H1 (cell line): ENCODE measurements at regions not wholly inside any gene's neighbourhood (a gene's known extent, or its start where the extent isn't known, plus 50 kb on each side); places are given as distances from the start of the nearest gene placed in this dataset.

Experiments used
- CTCF ChIA-PET: fragments of 300-600 bp; sonication (Branson Sonifier 250); formaldehyde crosslinking; loops from one replicate; lab custom pipeline; 2021; ENCODE audit not compliant: partially characterized antibody; lab: Charles Lee
- POLR2A ChIA-PET: fragments of 300-600 bp; sonication (Branson Sonifier 250); formaldehyde crosslinking; loops from one replicate; lab custom pipeline; 2021; ENCODE audit warnings: inconsistent platforms; ENCODE audit not compliant: partially characterized antibody; lab: Charles Lee
- DNase-seq, 2 experiments: peaks; one replicate each; pipeline versions ENCODE4 v3.0.0 to v3.0.0-alpha.2; 2010 to 2022; ENCODE audit warnings: low spot score in 2 of 2, low read depth in 1 of 2, mixed read lengths in 1 of 2
- FAIRE-seq: peaks from 2 replicates; lab custom pipeline; 2011; peaks lifted over from hg19 to GRCh38; lab: Jason Lieb, UNC
- H2AFZ ChIP-seq: 2 replicates; pipeline ENCODE4 v1.8.1; 2012; ENCODE audit warnings: low read length, inconsistent platforms
- H2AK5ac ChIP-seq: 2 replicates; pipeline ENCODE4 v1.6.1; 2013; ENCODE audit warnings: low read depth, low read length
- H2BK120ac ChIP-seq: replicated peaks from 2 replicates; pipeline ENCODE3; 2013; ENCODE audit warnings: low read depth, low read length, inconsistent platforms
- H2BK12ac ChIP-seq: 2 replicates; pipeline ENCODE4 v1.6.1; 2013; ENCODE audit warnings: low read depth, low read length
- H2BK15ac ChIP-seq: 2 replicates; pipeline ENCODE4 v1.6.1; 2013; ENCODE audit warnings: low read length
- H2BK20ac ChIP-seq: 2 replicates; pipeline ENCODE4 v1.6.1; 2013; ENCODE audit warnings: low read length
- H2BK5ac ChIP-seq: 2 replicates; pipeline ENCODE4 v1.6.1; 2013; ENCODE audit warnings: low read depth, low read length
- H3K14ac ChIP-seq: 2 replicates; pipeline ENCODE4 v1.6.1; 2013; ENCODE audit warnings: inconsistent platforms; ENCODE audit not compliant: insufficient read length
- H3K18ac ChIP-seq: 2 replicates; pipeline ENCODE4 v1.6.1; 2013; ENCODE audit warnings: low read length; ENCODE audit errors: extremely low read depth
- H3K23ac ChIP-seq: 2 replicates; pipeline ENCODE4 v1.6.1; 2013; ENCODE audit warnings: inconsistent platforms; ENCODE audit not compliant: insufficient read length
- H3K23me2 ChIP-seq: 2 replicates; pipeline ENCODE4 v1.6.1; 2013; ENCODE audit warnings: low read depth, low read length
- H3K27ac ChIP-seq: 2 replicates; pipeline ENCODE4 v1.6.1; 2011; ENCODE audit warnings: low read depth, low read length, inconsistent platforms
- H3K27me3 ChIP-seq, 4 experiments: replicated peaks in 1 of 4; 1 replicate in 1 of 4; 2 replicates in 3 of 4; pipeline versions ENCODE4 v1.6.1 to v1.8.1; 2011 to 2013; ENCODE audit warnings: low read length in 3 of 4, mild to moderate bottlenecking in 3 of 4, inconsistent platforms in 2 of 4, mixed read lengths in 2 of 4, moderate library complexity in 1 of 4; ENCODE audit not compliant: control insufficient read depth in 3 of 4, insufficient read depth in 3 of 4; ENCODE audit errors: extremely low read depth in 1 of 4
- H3K36me3 ChIP-seq, 4 experiments: 2 replicates each; pipeline versions ENCODE4 v1.6.1 to v1.8.1; 2011 to 2013; ENCODE audit warnings: mild to moderate bottlenecking in 4 of 4, low read length in 3 of 4, moderate library complexity in 2 of 4, control low read depth in 1 of 4, inconsistent platforms in 1 of 4; ENCODE audit not compliant: insufficient read depth in 4 of 4, control insufficient read depth in 2 of 4
- H3K4ac ChIP-seq: replicated peaks from 2 replicates; pipeline ENCODE3; 2013; ENCODE audit warnings: low read length, low read depth, mixed read lengths, inconsistent platforms; ENCODE audit not compliant: insufficient read length
- H3K4me1 ChIP-seq, 4 experiments: replicated peaks in 1 of 4; 1 replicate in 1 of 4; 2 replicates in 3 of 4; pipeline versions ENCODE4 v1.6.1 to v1.8.1; 2011 to 2013; ENCODE audit warnings: low read length in 3 of 4, inconsistent platforms in 2 of 4, mixed read lengths in 1 of 4; ENCODE audit not compliant: insufficient read depth in 4 of 4, control insufficient read depth in 3 of 4
- H3K4me2 ChIP-seq, 2 experiments: 2 replicates each; pipeline versions ENCODE4 v1.6.1 to v1.8.1; 2011 to 2013; ENCODE audit warnings: low read depth in 2 of 2, low read length in 2 of 2, control low read depth in 1 of 2, inconsistent platforms in 1 of 2, mild to moderate bottlenecking in 1 of 2; ENCODE audit not compliant: insufficient read depth in 1 of 2
- H3K4me3 ChIP-seq, 4 experiments: fragments of 200-600, 300-600 bp in 1 of 4; sonication (generic), shearing (Covaris generic), sonication (Bioruptor Twin) in 1 of 4; 2 replicates each; pipeline versions ENCODE4 v1.5.1 to v1.8.1; 2011 to 2016; ENCODE audit warnings: low read length in 4 of 4, low read depth in 3 of 4, control low read depth in 2 of 4, inconsistent platforms in 2 of 4, mild to moderate bottlenecking in 2 of 4, mixed read lengths in 1 of 4, moderate library complexity in 1 of 4; ENCODE audit not compliant: insufficient read depth in 2 of 4; ENCODE audit errors: extremely low read depth in 1 of 4
- H3K56ac ChIP-seq: replicated peaks from 2 replicates; pipeline ENCODE3; 2013; ENCODE audit warnings: low read depth, mild to moderate bottlenecking, mixed read lengths, low read length, inconsistent platforms; ENCODE audit not compliant: insufficient read length
- H3K79me1 ChIP-seq: 2 replicates; pipeline ENCODE4 v1.6.1; 2013; ENCODE audit warnings: low read depth, low read length, control low read depth
- H3K79me2 ChIP-seq, 2 experiments: 2 replicates each; pipeline versions ENCODE4 v1.6.1 to v1.8.1; 2012 to 2013; ENCODE audit warnings: low read length in 2 of 2, mild to moderate bottlenecking in 2 of 2, inconsistent platforms in 1 of 2; ENCODE audit not compliant: insufficient read depth in 2 of 2, control insufficient read depth in 1 of 2
- H3K9ac ChIP-seq, 4 experiments: replicated peaks in 1 of 4; 1 replicate in 1 of 4; 2 replicates in 3 of 4; pipeline versions ENCODE4 v1.6.1 to v1.8.1; 2011 to 2013; ENCODE audit warnings: low read depth in 3 of 4, low read length in 3 of 4, control low read depth in 2 of 4, mild to moderate bottlenecking in 2 of 4, moderate library complexity in 2 of 4, inconsistent platforms in 1 of 4; ENCODE audit errors: extremely low read depth in 1 of 4
- H3K9me3 ChIP-seq, 2 experiments: 2 replicates each; pipeline versions ENCODE4 v1.6.1 to v1.8.1; 2012 to 2013; ENCODE audit warnings: mild to moderate bottlenecking in 2 of 2, moderate library complexity in 2 of 2, control low read depth in 1 of 2, inconsistent platforms in 1 of 2, low read depth in 1 of 2, low read length in 1 of 2, mixed read lengths in 1 of 2; ENCODE audit not compliant: insufficient read depth in 2 of 2
- H4K20me1 ChIP-seq, 2 experiments: replicated peaks in 1 of 2; 2 replicates each; pipeline versions ENCODE3 to v1.8.1; 2011 to 2013; ENCODE audit warnings: inconsistent platforms in 2 of 2, low read length in 2 of 2, mild to moderate bottlenecking in 1 of 2; ENCODE audit not compliant: insufficient read depth in 2 of 2, control insufficient read depth in 1 of 2
- H4K5ac ChIP-seq: 2 replicates; pipeline ENCODE4 v1.6.1; 2013; ENCODE audit warnings: low read length, low read depth, mixed read lengths, inconsistent platforms; ENCODE audit not compliant: insufficient read length
- H4K8ac ChIP-seq: 2 replicates; pipeline ENCODE4 v1.8.0; 2013; ENCODE audit warnings: mild to moderate bottlenecking, moderate library complexity, low read length, inconsistent platforms; ENCODE audit not compliant: insufficient read depth; ENCODE audit errors: extremely low read depth
- H4K91ac ChIP-seq: replicated peaks from 2 replicates; pipeline ENCODE3; 2013; ENCODE audit warnings: low read length, mixed read lengths, inconsistent platforms; ENCODE audit not compliant: insufficient read length
- BACH1 ChIP-seq: IDR thresholded peaks from 2 replicates; pipeline ENCODE4 v1.6.1; 2012; ENCODE audit warnings: low read length, improper control_type of control experiment
- BRCA1 ChIP-seq: IDR thresholded peaks from 2 replicates; pipeline ENCODE4 v1.6.1; 2012; ENCODE audit warnings: low read depth, low read length, improper control_type of control experiment
- CBX8 ChIP-seq: fragments of 300-800, 300-1000 bp; sonication (generic); IDR thresholded peaks from 2 replicates; pipeline ENCODE4 v1.7.1; 2016; ENCODE audit warnings: low read depth, low read length, borderline replicate concordance
- E2F6 ChIP-seq: IDR thresholded peaks from 2 replicates; pipeline ENCODE4 v1.6.1; 2012; ENCODE audit warnings: inconsistent platforms
- EP300 ChIP-seq, 2 experiments: IDR thresholded peaks; 1 replicate in 1 of 2; 2 replicates in 1 of 2; pipeline ENCODE4 v1.6.1; 2011 to 2012; ENCODE audit warnings: low read depth in 2 of 2, low read length in 2 of 2, mild to moderate bottlenecking in 2 of 2, borderline replicate concordance in 1 of 2, inconsistent platforms in 1 of 2, moderate library complexity in 1 of 2
- EZH2 ChIP-seq: fragments of 200-600 bp; sonication (generic); IDR thresholded peaks from 2 replicates; pipeline ENCODE4 v1.7.1; 2012; ENCODE audit warnings: low read depth, mild to moderate bottlenecking, moderate library complexity, low read length, inconsistent platforms; ENCODE audit not compliant: severe bottlenecking
- FOSL1 ChIP-seq: IDR thresholded peaks from 2 replicates; pipeline ENCODE4 v1.6.1; 2011; ENCODE audit warnings: mild to moderate bottlenecking, low read depth, low read length, moderate library complexity; ENCODE audit not compliant: insufficient read depth
- RBBP5 ChIP-seq: IDR thresholded peaks from 2 replicates; pipeline ENCODE4 v1.7.1; 2012; ENCODE audit warnings: low read depth, mild to moderate bottlenecking, inconsistent platforms, low read length, moderate library complexity, borderline replicate concordance
- SP2 ChIP-seq: IDR thresholded peaks from 2 replicates; pipeline ENCODE4 v1.6.1; 2012; ENCODE audit warnings: mild to moderate bottlenecking, low read length, inconsistent platforms
- SUZ12 ChIP-seq: fragments of 200-600 bp; sonication (generic); IDR thresholded peaks from 2 replicates; pipeline ENCODE4 v1.6.1; 2012; ENCODE audit warnings: mild to moderate bottlenecking, inconsistent platforms, low read length, moderate library complexity, mixed read lengths
- TAF7 ChIP-seq: optimal IDR thresholded peaks from 2 replicates; pipeline ENCODE3; 2011; ENCODE audit warnings: low read depth, mild to moderate bottlenecking, inconsistent platforms, low read length, moderate library complexity, borderline replicate concordance
- WGBS, 2 experiments: shearing (Covaris generic) in 1 of 2; methylation state at CpG; one replicate each; pipeline versions ENCODE4 v1.1.6 to v1.1.7; 2013 to 2015; ENCODE audit warnings: low lambda C conversion rate in 2 of 2, mixed read lengths in 2 of 2, inconsistent platforms in 1 of 2, low coverage in 1 of 2, missing lambda C conversion rate in 1 of 2; ENCODE audit not compliant: insufficient replicate concordance in 2 of 2, insufficient coverage in 1 of 2, insufficient read length in 1 of 2; ENCODE audit errors: extremely low coverage in 1 of 2, missing lambda C conversion rate in 1 of 2; 5-methylcytosine and 5-hydroxymethylcytosine counted together

- DNase-seq = no peak
- CTCF ChIA-PET = interaction anchor here (0.6 kb wide), 1 partner anchor 698 kb away, joined by 3 read pairs; no protein-coding TSS in a partner anchor
- no peak overlapping the region for H2AK5ac ChIP-seq
- no peak overlapping the region for H2AFZ ChIP-seq
- H3K23me2 ChIP-seq = no peaks in the 10 kb centered on the region; the same call in 1 of the 2 replicates
- H3K79me1 ChIP-seq = no peaks in the 10 kb centered on the region
- H4K91ac ChIP-seq = no peak overlapping the region
- H3K9me3 ChIP-seq = no peaks in the 10 kb centered on the region
- H2BK5ac ChIP-seq = no peak overlapping the region
- no peak overlapping the region for H2BK120ac ChIP-seq
- H3K23ac ChIP-seq = no peak overlapping the region
- no peaks in the 10 kb centered on the region for H3K36me3 ChIP-seq
- no peak overlapping the region for H3K56ac ChIP-seq
- H3K14ac ChIP-seq = no peak overlapping the region
- H4K8ac ChIP-seq = no peak overlapping the region
- no peak overlapping the region for H4K5ac ChIP-seq
- 86% methylated on average over 1 of the region's 1 CpG; no CpG with 5 or more reads in 1 of the 2 experiments for WGBS, 2 experiments
- POLR2A ChIA-PET = no interaction called here
- no peaks in the 10 kb centered on the region for H3K27me3 ChIP-seq
- H3K4me1 ChIP-seq = no peaks in the 10 kb centered on the region
- no peak overlapping the region for H2BK15ac ChIP-seq
- H3K4me2 ChIP-seq = no peak overlapping the region
- TF ChIP-seq BACH1 (no peak), FOSL1 (no peak), BRCA1 (no peak), CBX8 (no peak), EZH2 (no peak), RBBP5 (no peak), E2F6 (no peak), SP2 (no peak), SUZ12 (no peak), EP300 (IDR thresholded peaks at IDR 0.05; ENCODE audit: borderline replicate concordance in 1 of 2, low read depth in 2 of 2, low read length in 2 of 2) (no peak), TAF7 (no peak)
- TF ChIP-seq, all 59 proteins: peak for 0
- H3K4ac ChIP-seq = no peak overlapping the region
- no peak overlapping the region for H2BK12ac ChIP-seq
- FAIRE-seq = no peak
- no peak overlapping the region for H3K18ac ChIP-seq
- H3K79me2 ChIP-seq = no peaks in the 10 kb centered on the region
- H3K27ac ChIP-seq = no peak overlapping the region
- no peaks in the 10 kb centered on the region for H4K20me1 ChIP-seq
- H3K9ac ChIP-seq = no peak overlapping the region
- H2BK20ac ChIP-seq = no peak overlapping the region
- no peak overlapping the region for H3K4me3 ChIP-seq
Observed at GRCh38 chr4:126018274-126018673, 703.5 kb downstream of the FAT4 start.
